HEK293 (cell line): ENCODE measurements at regions not wholly inside any gene's neighbourhood (a gene's known extent, or its start where the extent isn't known, plus 50 kb on each side); places are given as distances from the start of the nearest gene placed in this dataset.

Experiments
- CTCF ChIA-PET: fragments of 350-600 bp; formaldehyde crosslinking; extraction: SDS; loops from one replicate; lab custom pipeline; 2021; ENCODE audit warnings: antibody characterized with exemption; lab: Yijun Ruan, JAX
- POLR2A ChIA-PET: fragments of 300-600 bp; formaldehyde crosslinking; extraction: SDS; loops from one replicate; lab custom pipeline; 2020; ENCODE audit warnings: antibody characterized with exemption, inconsistent platforms; lab: Yijun Ruan, JAX
- H3K27ac ChIP-seq: fragments of 200-500 bp; sonication (Bioruptor generic); 2 replicates; pipeline ENCODE4 v1.5.1; 2014; ENCODE audit warnings: low read depth, low read length, control low read depth, inconsistent platforms; ENCODE audit errors: extremely low read depth
- H3K36me3 ChIP-seq, 2 experiments: fragments of 200-500 bp in 1 of 2; sonication (Bioruptor generic) in 1 of 2; 1 replicate in 1 of 2; 2 replicates in 1 of 2; pipeline ENCODE4 v1.5.1; 2014 to 2017; ENCODE audit warnings: inconsistent platforms in 2 of 2, low read length in 2 of 2; ENCODE audit not compliant: control insufficient read depth in 2 of 2, insufficient read depth in 1 of 2
- H3K4me1 ChIP-seq: fragments of 200-500 bp; sonication (Bioruptor generic); 2 replicates; pipeline ENCODE4 v1.5.1; 2014; ENCODE audit warnings: mild to moderate bottlenecking, low read length, inconsistent platforms; ENCODE audit not compliant: control insufficient read depth, insufficient read depth
- H3K4me3 ChIP-seq: 2 replicates; pipeline ENCODE4 v1.5.1; 2011; ENCODE audit warnings: low read depth, mild to moderate bottlenecking, control low read depth, low read length, moderate library complexity
- H3K9me3 ChIP-seq: fragments of 200-500 bp; sonication (Bioruptor generic); 2 replicates; pipeline ENCODE4 v1.5.1; 2014; ENCODE audit warnings: low read depth, low read length, inconsistent platforms; ENCODE audit not compliant: control insufficient read depth, insufficient read depth
- HIC1 ChIP-seq: fragments of 450-650 bp; formaldehyde crosslinking; IDR thresholded peaks from 2 replicates; pipeline ENCODE4 v1.5.1; 2016; ENCODE audit warnings: missing biosample characterization, missing genetic modification characterization
- KLF7 ChIP-seq: fragments of 450-650 bp; formaldehyde crosslinking; IDR thresholded peaks from 2 replicates; pipeline ENCODE4 v1.5.1; 2016; ENCODE audit warnings: missing biosample characterization, missing genetic modification characterization, borderline replicate concordance
- PRDM1 ChIP-seq: fragments of 450-650 bp; formaldehyde crosslinking; IDR thresholded peaks from 2 replicates; pipeline ENCODE4; 2016; ENCODE audit warnings: missing biosample characterization, missing genetic modification characterization
- PRDM10 ChIP-seq: fragments of 450-650 bp; formaldehyde crosslinking; IDR thresholded peaks from 2 replicates; pipeline ENCODE4 v1.5.1; 2016; ENCODE audit warnings: missing biosample characterization, missing genetic modification characterization
- PRDM6 ChIP-seq: fragments of 450-650 bp; formaldehyde crosslinking; IDR thresholded peaks from 2 replicates; pipeline ENCODE4 v1.5.1; 2017; ENCODE audit warnings: missing biosample characterization, missing genetic modification characterization
- RBAK ChIP-seq: fragments of 450-650 bp; formaldehyde crosslinking; IDR thresholded peaks from 2 replicates; pipeline ENCODE4 v1.5.1; 2016; ENCODE audit warnings: missing biosample characterization, missing genetic modification characterization
- REST ChIP-seq: fragments of 450-650 bp; formaldehyde crosslinking; IDR thresholded peaks from 2 replicates; pipeline ENCODE4 v1.5.1; 2016; ENCODE audit warnings: missing biosample characterization, missing genetic modification characterization
- TRIM28 ChIP-seq: IDR thresholded peaks from 2 replicates; pipeline ENCODE4 v1.6.1; 2011; ENCODE audit warnings: low read length, control low read depth, borderline replicate concordance
- ZNF223 ChIP-seq: fragments of 450-650 bp; formaldehyde crosslinking; IDR thresholded peaks from 2 replicates; pipeline ENCODE4 v1.5.1; 2016; ENCODE audit warnings: missing biosample characterization, missing genetic modification characterization
- ZNF501 ChIP-seq: fragments of 450-650 bp; formaldehyde crosslinking; IDR thresholded peaks from 2 replicates; pipeline ENCODE4 v1.5.1; 2016; ENCODE audit warnings: missing biosample characterization, missing genetic modification characterization
- ZNF580 ChIP-seq: fragments of 450-650 bp; formaldehyde crosslinking; IDR thresholded peaks from 2 replicates; pipeline ENCODE4 v1.5.1; 2016; ENCODE audit warnings: missing biosample characterization, missing genetic modification characterization
- ZNF843 ChIP-seq: fragments of 450-650 bp; formaldehyde crosslinking; IDR thresholded peaks from 2 replicates; pipeline ENCODE4 v1.5.1; 2016; ENCODE audit warnings: missing biosample characterization, missing genetic modification characterization
- ZSCAN30 ChIP-seq: fragments of 450-650 bp; IDR thresholded peaks from 2 replicates; pipeline ENCODE4 v1.5.1; 2018; ENCODE audit warnings: missing biosample characterization, mild to moderate bottlenecking, missing genetic modification characterization, moderate library complexity

GRCh38 chr6:113634352-113635163, 222.6 kb upstream of the MARCKS start:
- Histone ChIP-seq H3K27ac (no peak overlapping the region), H3K4me1 (peaks cover 12% of the 10 kb centered on the region), H3K36me3 (no peaks in the 10 kb centered on the region), H3K4me3 (no peak overlapping the region), H3K9me3 (no peaks in the 10 kb centered on the region)
- ChIA-PET POLR2A (no interaction called here), CTCF (interaction anchor here (1.5 kb wide), 1 partner anchor 304 kb away, joined by 4 read pairs; no protein-coding TSS in a partner anchor)
- peak; percentile 55; the same call in 1 of the 2 replicates for TF ChIP-seq PRDM1
- TF ChIP-seq RBAK (tag by site-specific recombination) = no peak
- no peak for TF ChIP-seq ZNF223 (tag by site-specific recombination)

- Histone ChIP-seq H3K4me3 (no peak overlapping the region), H3K36me3 (no peaks in the 10 kb centered on the region), H3K4me1 (peaks cover 12% of the 10 kb centered on the region)
- POLR2A ChIA-PET = interaction anchor here (0.6 to 1.2 kb wide), 5 partner anchors 10 to 1354 kb away, joined by 3 to 8 read pairs (median 3); no protein-coding TSS in a partner anchor
- TF ChIP-seq REST (tag by site-specific recombination) (no peak), PRDM10 (tag by site-specific recombination) (peak; percentile 56; the same call in 1 of the 2 replicates)
- TF ChIP-seq, all 188 proteins: peak for 1
- CTCF ChIA-PET = interaction anchor here (1.0 to 1.2 kb wide), 2 partner anchors 8 to 128 kb away, joined by 3 to 4 read pairs; no protein-coding TSS in a partner anchor
- no peak overlapping the region for H3K27ac ChIP-seq
- no peaks in the 10 kb centered on the region for H3K9me3 ChIP-seq
These were observed 221.7 kb upstream of the MARCKS start for GRCh38 chr6:113635222-113635986.

GRCh38 chr6:113636357-113636824, 220.8 kb upstream of the MARCKS start:
- POLR2A ChIA-PET = interaction anchor here (0.6 to 1.3 kb wide), 6 partner anchors 9 to 1355 kb away, joined by 3 to 8 read pairs (median 3); no protein-coding TSS in a partner anchor
- Histone ChIP-seq H3K4me1 (peaks cover 12% of the 10 kb centered on the region), H3K27ac (no peak overlapping the region), H3K36me3 (no peaks in the 10 kb centered on the region), H3K9me3 (no peaks in the 10 kb centered on the region), H3K4me3 (no peak overlapping the region)
- CTCF ChIA-PET = interaction anchor here (0.5 to 1.2 kb wide), 6 partner anchors 9 to 1105 kb away, joined by 3 to 4 read pairs (median 3); no protein-coding TSS in a partner anchor
- TF ChIP-seq ZNF843 (tag by site-specific recombination) = peak; percentile 93
- TF ChIP-seq ZSCAN30 = peak; percentile 66
- peak; percentile 40; the same call in 1 of the 2 replicates for TF ChIP-seq KLF7
- TF ChIP-seq PRDM6 = peak; percentile 88
- peak; percentile 67 for TF ChIP-seq HIC1 (tag by site-specific recombination)
- TF ChIP-seq ZNF501 (tag by site-specific recombination) = 0 out of 2 replicates have a peak, but pooled peaks have one; percentile 34
- peak; percentile 66 for TF ChIP-seq TRIM28
- 0 out of 2 replicates have a peak, but pooled peaks have one; percentile 43 for TF ChIP-seq ZNF580 (tag by site-specific recombination)
